Astrocyte of the spinal cord (primary cell): ENCODE measurements at regions not wholly inside any gene's neighbourhood (a gene's known extent, or its start where the extent isn't known, plus 50 kb on each side); places are given as distances from the start of the nearest gene placed in this dataset.

Experiments used
- DNase-seq: peaks from one replicate; pipeline ENCODE4 v3.0.0; 2011; ENCODE audit warnings: low read depth, low spot score
- H3K4me3 ChIP-seq: 2 replicates; pipeline ENCODE4 v1.5.1; 2011; ENCODE audit warnings: low read depth, mild to moderate bottlenecking, low read length, moderate library complexity
- in situ Hi-C: cut with HindIII; loops from 2 replicates; pipeline ENCODE4 v1.10.0; 2017; ENCODE audit warnings: low sequenced_read_pairs
- TF ChIP-seq, protein P1 (sequence below): IDR thresholded peaks from 2 replicates; pipeline ENCODE4 v1.5.1; 2012; ENCODE audit warnings: low read depth, mild to moderate bottlenecking, low read length, inconsistent platforms

GRCh38 chr22:48887394-48888332, 940.0 kb downstream of the BRD1 start:
- no peak overlapping the region for H3K4me3 ChIP-seq
- TF ChIP-seq, protein P1, sequence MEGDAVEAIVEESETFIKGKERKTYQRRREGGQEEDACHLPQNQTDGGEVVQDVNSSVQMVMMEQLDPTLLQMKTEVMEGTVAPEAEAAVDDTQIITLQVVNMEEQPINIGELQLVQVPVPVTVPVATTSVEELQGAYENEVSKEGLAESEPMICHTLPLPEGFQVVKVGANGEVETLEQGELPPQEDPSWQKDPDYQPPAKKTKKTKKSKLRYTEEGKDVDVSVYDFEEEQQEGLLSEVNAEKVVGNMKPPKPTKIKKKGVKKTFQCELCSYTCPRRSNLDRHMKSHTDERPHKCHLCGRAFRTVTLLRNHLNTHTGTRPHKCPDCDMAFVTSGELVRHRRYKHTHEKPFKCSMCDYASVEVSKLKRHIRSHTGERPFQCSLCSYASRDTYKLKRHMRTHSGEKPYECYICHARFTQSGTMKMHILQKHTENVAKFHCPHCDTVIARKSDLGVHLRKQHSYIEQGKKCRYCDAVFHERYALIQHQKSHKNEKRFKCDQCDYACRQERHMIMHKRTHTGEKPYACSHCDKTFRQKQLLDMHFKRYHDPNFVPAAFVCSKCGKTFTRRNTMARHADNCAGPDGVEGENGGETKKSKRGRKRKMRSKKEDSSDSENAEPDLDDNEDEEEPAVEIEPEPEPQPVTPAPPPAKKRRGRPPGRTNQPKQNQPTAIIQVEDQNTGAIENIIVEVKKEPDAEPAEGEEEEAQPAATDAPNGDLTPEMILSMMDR, result no peak
- in situ Hi-C loops, result no loop called here
- no peak for DNase-seq

GRCh38 chr22:48886604-48887393, 940.9 kb downstream of the BRD1 start:
- in situ Hi-C loops, result no loop called here
- DNase-seq, result no peak
- TF ChIP-seq, protein P1, result no peak
- no peak overlapping the region for H3K4me3 ChIP-seq

- in situ Hi-C loops, result no loop called here
- no peak overlapping the region for H3K4me3 ChIP-seq
- no peak for DNase-seq
- TF ChIP-seq, protein P1, result no peak
Observed at GRCh38 chr22:48885919-48886305, 941.8 kb downstream of the BRD1 start.

DNA sequence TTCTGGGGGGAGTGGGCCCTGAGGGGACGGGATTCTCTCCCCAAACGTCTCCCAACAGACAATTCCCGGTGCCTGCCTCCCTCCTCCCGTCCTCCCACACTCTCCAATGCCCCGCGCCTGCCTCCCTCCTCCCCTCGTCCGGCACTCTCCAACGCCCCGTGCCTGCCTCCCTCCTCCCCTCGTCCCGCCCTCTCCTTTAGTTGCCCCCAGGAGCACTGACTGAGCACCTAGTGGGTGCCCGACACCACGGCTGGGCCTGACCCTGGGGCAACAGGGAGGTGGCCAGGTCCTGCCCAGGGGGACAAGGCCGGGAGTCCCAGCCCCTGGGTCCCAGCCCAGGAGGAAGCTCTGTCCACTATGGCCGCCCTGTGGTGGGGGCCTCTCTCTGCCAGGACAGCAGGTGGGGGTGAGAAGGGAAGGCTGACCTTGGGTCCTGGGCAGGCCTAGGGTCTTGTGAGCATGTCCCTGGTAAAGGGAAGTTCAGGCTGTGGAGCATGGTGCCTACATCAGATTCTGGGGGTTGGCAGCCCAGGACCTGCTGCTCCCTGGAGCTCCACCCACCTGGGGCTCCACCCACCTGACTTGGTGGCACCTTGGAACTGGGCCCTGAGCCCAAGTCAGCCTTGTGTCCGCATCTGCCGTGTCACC, 942.3 kb downstream of the BRD1 start:
- no peak overlapping the region for H3K4me3 ChIP-seq
- DNase-seq, result no peak
- TF ChIP-seq, protein P1, result no peak
- in situ Hi-C loops, result no loop called here

DNA sequence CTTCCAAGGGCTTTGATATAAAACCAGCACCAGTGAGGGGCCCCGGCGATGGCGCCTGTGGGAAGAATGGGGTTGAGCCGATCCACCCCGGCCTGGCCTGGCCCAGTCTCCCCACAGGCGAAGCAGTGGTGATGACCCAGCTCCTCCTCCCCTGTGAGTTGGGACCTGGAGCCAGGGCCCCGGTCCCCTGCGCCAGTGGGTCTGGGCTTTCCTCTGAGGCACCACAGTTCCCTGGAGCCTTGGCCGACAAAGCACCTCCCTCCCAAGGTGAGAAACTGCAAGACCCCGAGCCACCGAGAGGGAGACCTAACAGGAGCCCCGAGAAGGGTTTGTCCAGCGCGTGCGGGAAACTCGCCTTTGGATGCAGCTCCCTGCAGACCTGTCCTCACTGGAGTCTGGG, 942.9 kb downstream of the BRD1 start:
- in situ Hi-C loops, result no loop called here
- H3K4me3 ChIP-seq, result no peak overlapping the region
- TF ChIP-seq, protein P1, result no peak
- no peak for DNase-seq

DNA sequence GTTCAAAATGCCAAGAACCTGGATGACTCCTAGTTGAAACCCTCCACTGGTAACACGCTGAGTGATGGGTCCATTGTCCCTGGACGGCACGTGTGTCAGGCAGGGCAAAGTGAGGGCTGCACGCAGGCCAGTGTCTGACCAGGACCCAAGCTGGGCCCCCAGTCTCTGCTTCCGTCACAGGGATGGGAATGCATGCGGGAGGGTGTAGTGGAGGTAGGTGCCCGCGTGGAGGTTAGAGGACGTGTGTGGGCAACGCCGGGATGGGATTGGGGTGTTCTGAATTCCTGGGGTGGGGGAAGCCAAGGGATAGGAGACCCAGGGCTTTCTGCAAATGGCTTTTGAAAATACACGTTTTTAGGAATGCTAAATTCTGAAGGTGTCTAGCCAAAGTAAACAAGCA, 943.3 kb downstream of the BRD1 start:
- H3K4me3 ChIP-seq, result no peak overlapping the region
- DNase-seq, result no peak
- in situ Hi-C loops, result no loop called here
- TF ChIP-seq, protein P1, result no peak
